HG03064 (cell line): ENCODE measurements at regions not wholly inside any gene's neighbourhood (a gene's known extent, or its start where the extent isn't known, plus 50 kb on each side); places are given as distances from the start of the nearest gene placed in this dataset.
"Not testable (repeated sequence)": the region's sequence is repeated elsewhere in the genome, so short reads cannot be mapped to it uniquely, and the experiment has no call there.

Source experiments
- ATAC-seq: cut with Tn5 transposase; IDR thresholded peaks from one replicate; pipeline ENCODE4 v1.9.1; 2021; ENCODE audit warnings: low read depth; ENCODE audit not compliant: unreplicated experiment

- no peak for ATAC-seq
Observed at GRCh38 chr21:14058566-14058965, 152.2 kb downstream of the LIPI start.

- not testable (repeated sequence) for ATAC-seq
Observed at GRCh38 chr21:14057841-14058481, 152.8 kb downstream of the LIPI start.

GRCh38 chr21:14057313-14057712 lies 153.4 kb downstream of the LIPI start:
- ATAC-seq = no peak

- no peak for ATAC-seq
Observed at GRCh38 chr21:14056771-14057191, 154.0 kb downstream of the LIPI start.

- not testable (repeated sequence) for ATAC-seq
Observed at GRCh38 chr21:14055746-14056515, 154.8 kb downstream of the LIPI start.

GRCh38 chr21:14054682-14055081 lies 156.1 kb downstream of the LIPI start:
- ATAC-seq = no peak

GRCh38 chr21:14050121-14050520 lies 160.6 kb downstream of the LIPI start:
- ATAC-seq = no peak

- ATAC-seq = no peak
Observed at GRCh38 chr21:14046401-14046800, 164.4 kb downstream of the LIPI start.

GRCh38 chr21:14040386-14040785 lies 170.4 kb downstream of the LIPI start:
- ATAC-seq = no peak

GRCh38 chr21:14028619-14029018 lies 182.1 kb downstream of the LIPI start:
- not testable (repeated sequence) for ATAC-seq

- peak; percentile 100 for ATAC-seq
Observed at GRCh38 chr21:14027235-14027869, 183.4 kb downstream of the LIPI start.

GRCh38 chr21:14020108-14020507 lies 190.6 kb downstream of the LIPI start:
- ATAC-seq = not testable (repeated sequence)

- not testable (repeated sequence) for ATAC-seq
Observed at GRCh38 chr21:14015841-14016240, 194.9 kb downstream of the LIPI start.

- ATAC-seq = not testable (repeated sequence)
Observed at GRCh38 chr21:14013623-14014498, 196.9 kb downstream of the LIPI start.

- ATAC-seq = no peak
Observed at GRCh38 chr21:14013056-14013603, 197.6 kb downstream of the LIPI start.

- no peak for ATAC-seq
Observed at GRCh38 chr21:14012409-14012808, 198.3 kb downstream of the LIPI start.

- not testable (repeated sequence) for ATAC-seq
Observed at GRCh38 chr21:14011751-14012150, 199.0 kb downstream of the LIPI start.

GRCh38 chr21:14011149-14011548 lies 199.6 kb downstream of the LIPI start:
- ATAC-seq = not testable (repeated sequence)

GRCh38 chr21:14010729-14011128 lies 200.0 kb downstream of the LIPI start:
- ATAC-seq = no peak

- not testable (repeated sequence) for ATAC-seq
Observed at GRCh38 chr21:14009990-14010389, 200.8 kb downstream of the LIPI start.
